Vagina (tissue), 2 donors: ENCODE measurements at regions not wholly inside any gene's neighbourhood (a gene's known extent, or its start where the extent isn't known, plus 50 kb on each side); places are given as distances from the start of the nearest gene placed in this dataset.

Source experiments
- DNase-seq, 2 donors: peaks; one replicate each; pipeline ENCODE4 v3.0.0-alpha.2; 2017; ENCODE audit errors: extremely low spot score in 2 of 2
- H3K27ac ChIP-seq: fragments of 200-600 bp; sonication (generic); one replicate; pipeline ENCODE4 v1.5.1; 2019
- H3K27me3 ChIP-seq: fragments of 200-600 bp; sonication (generic); one replicate; pipeline ENCODE4 v1.5.1; 2019
- H3K36me3 ChIP-seq, 2 donors: fragments of 200-600 bp; sonication (generic); one replicate each; pipeline ENCODE4 v1.5.1; 2017 to 2019
- H3K4me1 ChIP-seq: fragments of 200-600 bp; sonication (generic); one replicate; pipeline ENCODE4 v1.5.1; 2019
- H3K4me3 ChIP-seq, 2 donors: fragments of 200-600 bp; sonication (generic); 1 replicate in 1 of 2; 2 replicates in 1 of 2; pipeline ENCODE4 v1.5.1; 2016 to 2019
- H3K9me3 ChIP-seq: fragments of 200-600 bp; sonication (generic); one replicate; pipeline ENCODE4 v1.5.1; 2019
- CTCF ChIP-seq, 3 experiments: fragments of 450-650 bp in 2 of 3; fragments of 200-600 bp in 1 of 3; sonication (generic) in 1 of 3; IDR thresholded peaks; one replicate each; pipeline ENCODE4 v1.5.1; 2017 to 2019; ENCODE audit warnings: antibody characterized with exemption in 3 of 3, mild to moderate bottlenecking in 2 of 3, moderate library complexity in 2 of 3
- POLR2A ChIP-seq, 2 donors: fragments of 450-650 bp; IDR thresholded peaks; one replicate each; pipeline ENCODE4 v1.6.1; 2017; ENCODE audit warnings: antibody characterized with exemption in 2 of 2, mild to moderate bottlenecking in 2 of 2, moderate library complexity in 2 of 2
- POLR2AphosphoS5 ChIP-seq, 2 donors: sonication (generic); formaldehyde crosslinking; IDR thresholded peaks; one replicate each; pipeline ENCODE4 v1.9.0; 2017; ENCODE audit warnings: antibody characterized with exemption in 2 of 2, mild to moderate bottlenecking in 2 of 2, low read depth in 1 of 2; ENCODE audit not compliant: insufficient read depth in 1 of 2
- intact Hi-C: fragments of 100-400 bp; cut with DNase I; formaldehyde crosslinking; loops from one replicate; pipeline ENCODE4 v1.15.1; 2023

- no peak overlapping the region for H3K4me3 ChIP-seq
- H3K4me1 ChIP-seq, result peaks cover 8% of the 10 kb centered on the region
- no peak for DNase-seq
- intact Hi-C loops, result no loop called here
- no peak for TF ChIP-seq POLR2AphosphoS5 (IDR thresholded peaks at IDR 0.05; ENCODE audit: insufficient read depth in 1 of 2, low read depth in 1 of 2)
- no peak for TF ChIP-seq CTCF (IDR thresholded peaks at IDR 0.05)
- TF ChIP-seq POLR2A (IDR thresholded peaks at IDR 0.05), result no peak
- no peaks in the 10 kb centered on the region for H3K36me3 ChIP-seq
- no peak overlapping the region for H3K27ac ChIP-seq
- no peaks in the 10 kb centered on the region for H3K27me3 ChIP-seq
- H3K9me3 ChIP-seq, result no peaks in the 10 kb centered on the region
Observed at GRCh38 chr1:56330391-56331026, 248.9 kb downstream of the PLPP3 start.

GRCh38 chr1:56329970-56330369 is 249.4 kb downstream of the PLPP3 start:
- no peak for TF ChIP-seq POLR2AphosphoS5 (IDR thresholded peaks at IDR 0.05; ENCODE audit: insufficient read depth in 1 of 2, low read depth in 1 of 2)
- Histone ChIP-seq H3K27ac (no peak overlapping the region), H3K9me3 (no peaks in the 10 kb centered on the region), H3K4me1 (peaks cover 8% of the 10 kb centered on the region), H3K4me3 (no peak overlapping the region), H3K27me3 (no peaks in the 10 kb centered on the region), H3K36me3 (no peaks in the 10 kb centered on the region)
- intact Hi-C loops, result no loop called here
- no peak for DNase-seq

GRCh38 chr1:56327195-56327594 is 252.2 kb downstream of the PLPP3 start:
- no peak for DNase-seq
- intact Hi-C loops, result no loop called here
- H3K27me3 ChIP-seq, result no peaks in the 10 kb centered on the region
- no peaks in the 10 kb centered on the region for H3K36me3 ChIP-seq
- H3K27ac ChIP-seq, result no peak overlapping the region
- H3K4me3 ChIP-seq, result no peak overlapping the region
- peaks cover 8% of the 10 kb centered on the region for H3K4me1 ChIP-seq
- H3K9me3 ChIP-seq, result no peaks in the 10 kb centered on the region
- TF ChIP-seq POLR2A (IDR thresholded peaks at IDR 0.05) (no peak), CTCF (IDR thresholded peaks at IDR 0.05) (no peak), POLR2AphosphoS5 (IDR thresholded peaks at IDR 0.05; ENCODE audit: insufficient read depth in 1 of 2, low read depth in 1 of 2) (no peak)

- DNase-seq, result no peak
- intact Hi-C loops, result no loop called here
- Histone ChIP-seq H3K27ac (no peak overlapping the region), H3K4me1 (peaks cover 8% of the 10 kb centered on the region), H3K9me3 (no peaks in the 10 kb centered on the region), H3K36me3 (no peaks in the 10 kb centered on the region), H3K4me3 (no peak overlapping the region), H3K27me3 (no peaks in the 10 kb centered on the region)
- TF ChIP-seq CTCF (IDR thresholded peaks at IDR 0.05) (no peak), POLR2AphosphoS5 (IDR thresholded peaks at IDR 0.05; ENCODE audit: insufficient read depth in 1 of 2, low read depth in 1 of 2) (no peak), POLR2A (IDR thresholded peaks at IDR 0.05) (no peak)
Observed at GRCh38 chr1:56326056-56326455, 253.3 kb downstream of the PLPP3 start.

- Histone ChIP-seq H3K27me3 (no peaks in the 10 kb centered on the region), H3K27ac (no peak overlapping the region), H3K9me3 (no peaks in the 10 kb centered on the region), H3K4me3 (no peak overlapping the region), H3K36me3 (no peaks in the 10 kb centered on the region), H3K4me1 (no peaks in the 10 kb centered on the region)
- intact Hi-C loops, result no loop called here
- DNase-seq, result no peak
- TF ChIP-seq POLR2AphosphoS5 (IDR thresholded peaks at IDR 0.05; ENCODE audit: insufficient read depth in 1 of 2, low read depth in 1 of 2), result no peak
- no peak for TF ChIP-seq POLR2A (IDR thresholded peaks at IDR 0.05)
- TF ChIP-seq CTCF (IDR thresholded peaks at IDR 0.05), result no peak
Observed at GRCh38 chr1:56324504-56324903, 254.9 kb downstream of the PLPP3 start.
